GM21528 (cell line): ENCODE measurements at regions not wholly inside any gene's neighbourhood (a gene's known extent, or its start where the extent isn't known, plus 50 kb on each side); places are given as distances from the start of the nearest gene placed in this dataset.

ENCODE experiments used
- ATAC-seq: cut with Tn5 transposase; IDR thresholded peaks from one replicate; pipeline ENCODE4 v1.9.1; 2021; ENCODE audit warnings: mild to moderate bottlenecking, moderate library complexity; ENCODE audit not compliant: unreplicated experiment, low FRiP score

DNA sequence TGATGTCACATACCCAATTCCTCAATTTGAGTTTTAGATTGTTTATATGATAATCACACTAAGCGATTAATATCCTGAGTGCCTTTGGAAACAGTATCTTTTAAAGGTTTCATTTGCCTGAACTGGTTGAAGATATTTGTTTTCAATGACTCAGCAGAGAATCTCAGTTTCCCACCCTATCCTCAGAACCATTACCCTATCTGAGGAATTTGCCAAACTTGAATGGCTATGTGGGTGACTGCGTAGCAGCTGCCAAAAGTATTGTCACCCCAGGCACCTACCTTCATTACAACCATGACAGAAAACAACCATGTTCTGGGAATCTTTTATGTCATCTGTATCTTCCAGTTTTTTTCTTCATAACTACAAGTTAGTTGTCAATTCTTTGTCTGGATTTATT is 440.1 kb upstream of the NBEA start:
- no peak for ATAC-seq

DNA sequence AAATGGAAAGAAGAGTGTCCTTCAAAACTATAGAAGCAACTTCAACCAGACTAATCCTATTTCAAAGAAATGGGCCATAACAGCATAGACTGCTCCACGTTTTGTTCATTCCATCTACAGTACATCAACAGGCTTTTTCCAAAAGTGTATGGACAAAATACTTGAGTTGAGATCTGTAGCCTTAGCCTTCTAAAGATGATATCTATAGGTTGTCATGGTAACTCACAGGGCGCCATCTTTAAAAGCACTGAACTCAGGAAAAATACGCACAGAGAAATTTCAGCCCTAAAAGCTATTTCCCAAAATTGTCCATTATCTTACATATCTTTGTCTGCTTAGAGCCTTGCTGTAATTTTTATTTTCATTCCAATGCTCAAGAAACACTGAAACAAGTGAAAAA is 439.4 kb upstream of the NBEA start:
- no peak for ATAC-seq

DNA sequence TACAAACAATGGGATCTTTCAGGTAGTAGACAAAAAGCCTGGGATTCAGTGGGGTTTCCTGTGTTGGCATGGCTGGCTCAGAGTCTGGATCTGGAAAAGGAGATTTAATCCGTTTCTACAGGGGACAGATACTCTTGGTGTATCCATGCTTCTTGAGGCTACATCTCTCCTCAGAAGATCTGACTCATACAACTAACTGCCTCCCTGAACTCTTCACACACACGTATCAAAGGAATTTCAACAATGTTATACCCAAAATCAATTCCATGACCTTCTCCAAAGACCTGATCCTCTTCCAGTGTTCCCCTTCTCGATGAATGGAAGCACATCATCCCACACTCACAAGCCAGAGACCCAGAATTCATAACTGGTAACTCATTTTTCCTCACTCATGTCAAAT is 435.3 kb upstream of the NBEA start:
- no peak for ATAC-seq

DNA sequence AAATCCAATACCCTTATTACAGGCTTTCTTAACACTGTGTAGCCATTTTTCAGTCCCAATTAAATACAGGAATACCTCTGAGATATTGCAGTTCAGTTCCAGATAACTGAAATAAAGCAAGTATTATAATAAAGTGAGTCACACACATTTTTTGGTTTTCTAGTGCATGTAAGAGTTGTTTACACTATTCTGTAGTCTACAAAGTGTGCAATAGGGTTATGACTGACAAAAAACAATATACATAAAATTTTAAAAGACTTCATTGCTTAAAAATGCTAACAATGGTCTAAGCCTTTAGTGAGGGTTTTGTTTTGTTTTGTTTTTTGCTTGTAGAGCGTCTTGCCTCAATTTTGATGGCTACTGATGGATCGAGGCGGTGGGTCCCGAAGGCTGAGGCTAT is 434.4 kb upstream of the NBEA start:
- ATAC-seq = no peak

DNA sequence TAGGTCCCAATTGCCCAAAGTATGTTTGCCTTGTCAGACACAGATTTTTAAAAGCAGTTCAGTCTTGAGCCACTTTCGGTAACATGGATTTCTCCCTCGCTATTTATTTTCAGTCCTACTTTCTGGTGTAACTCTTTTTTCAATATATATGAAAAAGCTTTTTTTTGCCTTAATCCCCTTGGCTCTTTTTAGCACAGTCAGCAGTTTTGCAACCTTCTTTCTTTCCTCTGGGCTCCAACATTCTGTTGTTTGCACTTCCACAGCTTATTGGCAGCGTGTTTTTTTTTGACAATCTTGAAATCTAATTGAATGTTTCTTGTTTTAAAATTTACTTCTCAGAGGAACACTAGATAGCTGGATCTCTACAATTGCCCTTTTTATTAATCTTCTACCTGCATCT is 429.3 kb upstream of the NBEA start:
- no peak for ATAC-seq

DNA sequence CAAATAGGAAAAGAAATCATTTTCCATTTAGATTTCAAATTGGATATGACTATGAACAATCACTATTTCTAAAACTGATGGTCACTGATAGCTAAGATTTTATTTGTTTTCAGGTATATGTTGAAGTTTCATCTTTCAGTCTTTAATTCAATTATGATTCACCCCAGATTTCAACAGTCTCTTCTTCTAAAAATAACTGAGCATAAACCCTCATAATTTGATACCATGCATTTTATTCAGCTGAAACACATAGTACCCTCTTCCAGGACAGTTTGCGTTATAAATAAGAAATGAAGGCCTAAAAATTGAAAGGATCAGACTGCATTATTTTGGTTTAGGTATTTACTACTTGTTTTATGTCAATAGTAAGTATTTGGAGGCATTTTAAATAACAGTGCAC is 428.5 kb upstream of the NBEA start:
- no peak for ATAC-seq

DNA sequence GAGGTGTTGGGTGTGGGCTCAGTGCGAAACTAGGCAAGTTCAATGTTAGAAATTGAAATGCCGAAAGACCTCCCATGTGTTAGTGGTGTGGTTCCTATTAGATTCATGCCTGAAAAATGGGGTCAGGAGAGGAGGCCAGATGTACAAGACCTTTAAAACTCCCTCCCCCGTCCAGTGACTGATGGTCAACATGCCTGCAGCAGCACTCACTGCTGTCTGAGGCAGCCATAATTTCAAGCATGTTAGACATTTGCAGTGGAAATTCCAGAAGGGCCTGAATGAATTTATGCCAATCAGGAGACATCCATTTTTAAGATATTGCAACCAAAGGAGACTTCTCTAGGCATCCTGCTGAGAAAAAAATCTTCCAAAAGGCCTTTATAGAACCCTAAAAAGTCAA is 426.9 kb upstream of the NBEA start:
- no peak for ATAC-seq

DNA sequence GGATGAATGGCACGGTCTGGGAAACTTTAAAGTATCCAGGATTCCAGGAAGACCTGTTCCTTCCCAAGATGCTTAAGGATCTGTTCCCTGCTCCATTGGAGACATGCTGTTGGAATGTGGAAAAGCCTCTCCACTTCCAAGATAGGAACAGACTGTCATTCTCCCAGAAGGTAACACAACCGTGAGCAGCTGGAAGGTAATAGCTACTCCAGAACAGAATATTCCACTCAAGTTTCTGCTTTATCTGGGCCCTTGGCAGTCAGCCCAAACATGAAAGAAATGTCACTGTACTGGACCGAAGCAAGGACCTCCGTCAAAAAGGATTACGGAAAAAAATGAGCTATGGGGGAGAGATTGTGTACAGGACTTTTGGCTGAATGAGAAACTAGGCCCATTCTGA is 420.9 kb upstream of the NBEA start:
- ATAC-seq = no peak

DNA sequence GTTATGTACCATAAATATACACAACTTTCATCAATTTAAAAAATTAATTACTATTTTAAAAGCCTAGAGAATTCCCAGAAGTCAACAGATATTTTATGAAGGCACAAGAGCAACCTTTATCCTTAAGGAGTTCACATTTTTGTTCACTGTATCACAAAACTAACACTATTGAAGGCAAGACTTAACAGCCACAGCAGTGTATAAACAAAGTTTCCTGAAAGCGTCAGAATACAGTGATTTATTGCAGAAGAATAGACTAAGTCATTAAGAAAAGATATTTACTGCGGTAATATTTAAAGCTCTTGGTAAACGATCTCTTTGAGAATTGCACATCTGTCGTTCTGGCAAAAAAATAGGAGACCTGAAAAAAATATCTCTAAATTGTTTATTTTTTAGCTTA is 419.3 kb upstream of the NBEA start:
- ATAC-seq = no peak

DNA sequence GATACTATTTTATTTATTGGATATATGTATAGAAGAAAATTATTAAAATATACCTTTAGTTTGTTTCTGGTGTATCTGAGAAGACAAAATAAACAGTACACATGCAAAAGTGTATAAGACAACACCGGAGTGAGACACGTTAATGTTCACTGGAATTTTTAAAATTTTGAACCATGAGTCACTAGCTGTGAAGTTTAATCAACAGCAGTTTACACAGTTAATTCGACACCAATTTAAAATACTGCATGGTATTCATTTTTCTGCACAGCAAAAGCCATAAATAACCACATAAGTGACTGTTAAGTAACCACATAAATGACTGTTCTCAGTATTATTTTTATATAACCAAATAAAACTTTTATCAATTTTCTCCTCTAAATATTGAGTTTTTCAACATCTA is 418.7 kb upstream of the NBEA start:
- no peak for ATAC-seq

DNA sequence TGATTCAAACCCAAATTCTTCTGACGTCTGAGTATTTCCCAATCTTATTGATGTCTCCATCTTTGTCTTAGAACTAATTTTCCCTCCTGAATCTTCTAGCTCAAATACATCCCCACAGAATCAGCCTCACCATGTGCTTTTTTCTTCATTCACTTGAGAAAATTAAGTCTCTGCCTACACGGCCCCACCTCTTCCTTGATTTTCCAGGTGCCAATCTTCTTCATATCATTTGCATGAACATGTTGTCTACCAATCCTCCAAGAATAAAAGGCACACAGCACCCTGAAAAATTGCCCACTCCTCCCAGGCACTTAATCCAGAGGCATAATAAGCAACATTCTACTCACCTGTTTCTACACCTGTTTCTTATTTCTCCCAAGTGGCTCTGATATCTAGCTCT is 408.1 kb upstream of the NBEA start:
- ATAC-seq = no peak

DNA sequence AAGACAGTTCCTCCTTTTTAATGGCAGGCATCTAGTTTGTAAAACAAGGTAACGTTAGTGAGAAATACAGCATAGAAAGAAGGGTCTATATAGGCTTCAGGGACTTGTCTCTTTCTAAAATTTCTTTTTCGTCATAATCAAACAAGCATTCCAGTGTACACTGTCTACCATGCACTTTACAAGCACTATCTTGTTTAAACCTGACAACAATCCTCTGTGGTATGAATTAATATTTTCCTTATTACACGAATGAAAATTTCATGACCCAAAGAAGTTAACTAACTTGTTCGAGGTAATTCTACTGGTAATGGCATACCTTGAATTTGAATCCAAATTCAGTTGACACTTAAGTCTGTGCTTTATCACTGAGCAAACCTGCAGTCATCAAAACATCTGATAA is 399.7 kb upstream of the NBEA start:
- ATAC-seq = no peak

DNA sequence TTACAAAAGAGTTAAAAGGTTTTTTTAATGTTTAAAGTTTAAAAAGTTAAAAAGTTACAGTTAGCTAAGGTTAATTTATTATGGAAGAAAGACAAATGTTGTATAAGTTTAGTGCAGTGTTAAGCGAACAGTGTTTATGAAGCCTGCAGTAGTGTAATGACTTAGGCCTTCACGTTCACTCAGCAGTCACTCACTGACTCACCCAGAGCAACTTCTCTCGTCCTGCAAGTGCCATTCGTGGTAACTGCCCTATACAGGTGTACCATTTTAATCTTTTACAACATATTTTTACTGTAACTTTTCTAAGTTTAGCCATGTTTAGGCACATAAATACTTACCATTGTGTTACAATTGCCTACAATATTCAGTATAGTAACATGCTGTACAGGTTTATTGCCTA is 398.2 kb upstream of the NBEA start:
- no peak for ATAC-seq

DNA sequence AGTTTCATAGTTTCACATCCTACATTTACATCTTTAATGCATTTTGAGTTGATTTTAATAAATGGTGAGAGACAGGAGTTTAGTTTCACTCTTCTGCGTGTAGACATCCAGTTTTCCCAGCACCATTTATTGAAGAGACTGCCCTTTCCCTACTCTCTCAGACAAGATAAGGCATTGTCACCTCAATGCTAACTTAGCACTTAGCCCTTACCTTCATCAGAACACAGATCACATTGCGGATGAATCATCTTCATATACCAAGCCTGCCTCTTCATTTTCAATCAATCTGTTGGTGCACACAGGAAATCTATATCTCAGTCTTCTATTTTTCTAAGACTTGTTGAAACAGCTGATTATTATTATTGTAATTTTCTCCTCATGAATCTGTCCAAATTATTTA is 396.6 kb upstream of the NBEA start:
- no peak for ATAC-seq

DNA sequence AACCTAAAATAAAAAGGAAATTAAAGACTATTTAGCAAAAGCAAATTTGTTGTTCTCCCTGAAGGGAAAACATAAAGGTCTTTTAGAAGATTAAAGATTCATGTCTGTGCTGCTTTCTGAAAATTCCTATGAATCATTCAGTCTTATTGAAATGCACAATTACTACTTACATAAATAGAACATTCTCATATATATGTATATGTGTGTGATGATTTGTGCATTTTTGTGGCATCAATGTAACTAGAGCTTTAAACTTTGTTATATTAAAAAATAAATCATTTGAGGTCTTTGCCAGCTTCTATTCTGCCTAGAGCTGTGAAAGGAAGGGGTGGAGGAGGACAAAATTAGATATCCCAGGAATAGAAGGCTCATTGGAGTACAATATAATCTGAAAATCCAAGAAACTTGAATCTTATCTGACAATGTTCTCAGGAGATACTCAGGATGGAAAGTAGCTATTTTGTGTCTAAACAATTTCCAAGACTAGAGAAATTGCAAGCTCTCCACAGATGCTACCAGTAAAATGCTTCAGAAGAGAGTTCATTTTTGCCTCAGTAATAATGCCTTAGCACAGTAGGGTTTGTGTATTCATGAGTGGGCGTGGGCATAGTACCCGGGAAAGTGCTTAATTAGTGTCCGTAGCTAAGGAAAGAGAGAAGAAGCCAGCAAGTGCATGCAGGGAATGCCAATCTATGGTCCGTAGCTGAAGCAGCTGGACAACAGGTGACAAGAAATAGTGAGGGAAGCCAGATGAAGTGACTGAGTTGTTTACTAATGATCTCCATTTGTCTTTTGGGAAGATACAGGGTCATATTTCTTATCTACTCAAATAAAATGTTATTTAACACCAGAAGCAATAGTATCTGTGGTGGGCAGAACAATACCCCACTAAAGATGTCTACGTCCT is 395.5 kb upstream of the NBEA start:
- no peak for ATAC-seq

DNA sequence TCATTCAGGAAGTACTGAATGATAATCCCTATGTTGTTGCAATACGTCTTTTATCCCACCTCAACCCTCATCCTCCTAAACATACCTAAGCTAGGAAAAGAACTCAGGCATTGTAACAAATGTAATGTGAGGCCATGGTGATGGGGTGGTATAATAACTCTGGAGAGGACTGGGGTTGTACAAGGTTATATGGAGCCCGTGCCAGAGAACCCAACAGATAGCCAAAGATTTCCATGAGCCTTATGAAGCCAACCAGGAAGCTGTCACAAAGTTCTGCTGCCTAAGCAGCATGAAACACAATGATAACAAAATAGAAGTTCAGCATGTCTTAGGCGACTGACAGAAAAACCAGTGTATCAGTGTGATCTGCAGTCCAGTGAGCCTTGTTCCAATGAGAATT is 394.1 kb upstream of the NBEA start:
- no peak for ATAC-seq

DNA sequence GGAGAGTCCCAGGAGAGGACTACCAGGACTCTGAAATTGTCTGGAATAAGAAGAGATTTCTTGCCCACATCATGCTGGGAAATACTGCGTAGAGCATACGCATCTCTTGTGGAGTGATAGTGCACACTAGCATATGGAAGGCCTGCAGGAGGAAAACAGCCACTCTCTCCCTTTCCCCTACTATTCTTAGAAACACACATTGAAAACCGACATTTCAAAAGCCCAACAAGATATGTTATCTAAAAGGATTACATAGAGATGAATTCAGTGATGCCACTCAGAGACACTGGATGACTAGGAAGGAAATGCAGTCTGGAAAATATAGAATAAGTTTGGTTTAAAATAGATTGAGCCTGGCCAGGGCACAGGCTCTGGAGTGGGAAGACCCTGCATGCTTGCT is 388.7 kb upstream of the NBEA start:
- no peak for ATAC-seq

DNA sequence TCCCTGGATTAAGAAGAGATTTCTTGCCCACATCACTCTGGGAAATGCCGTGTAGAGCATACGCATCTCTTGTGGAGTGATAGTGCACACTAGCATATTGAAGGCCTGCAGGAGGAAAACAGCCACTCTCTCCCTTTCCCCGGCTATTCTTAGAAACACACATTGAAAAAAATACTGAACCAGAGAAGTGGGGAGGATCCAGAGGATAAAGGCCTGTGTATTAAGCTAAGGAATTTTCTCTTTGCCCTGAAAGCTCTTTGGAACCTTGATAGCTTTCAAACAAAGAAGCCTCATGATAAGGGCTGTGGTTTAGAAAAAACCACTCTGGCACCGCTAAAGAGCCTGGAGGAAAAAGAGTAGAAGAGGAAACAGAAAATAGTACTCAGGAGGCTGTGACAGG is 386.1 kb upstream of the NBEA start:
- no peak for ATAC-seq

DNA sequence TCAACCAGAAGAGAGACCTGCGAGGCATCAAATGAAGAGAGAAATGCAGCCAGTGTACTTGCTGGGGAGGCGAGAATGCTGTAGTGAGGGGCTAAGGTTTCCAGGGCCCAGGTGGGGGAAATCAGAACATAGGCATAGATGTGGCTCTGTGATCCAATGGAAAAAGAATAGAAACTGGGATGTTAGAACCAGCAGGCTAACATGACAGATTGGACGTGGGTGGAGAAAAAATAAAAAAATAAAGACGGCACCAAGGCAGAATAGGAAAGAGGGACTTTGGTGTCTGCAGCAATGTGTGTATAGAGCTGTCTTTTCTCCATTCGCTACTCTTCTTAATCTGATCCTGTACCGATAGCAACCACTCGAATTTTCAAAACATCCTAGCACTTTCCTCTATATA is 381.0 kb upstream of the NBEA start:
- ATAC-seq = no peak

DNA sequence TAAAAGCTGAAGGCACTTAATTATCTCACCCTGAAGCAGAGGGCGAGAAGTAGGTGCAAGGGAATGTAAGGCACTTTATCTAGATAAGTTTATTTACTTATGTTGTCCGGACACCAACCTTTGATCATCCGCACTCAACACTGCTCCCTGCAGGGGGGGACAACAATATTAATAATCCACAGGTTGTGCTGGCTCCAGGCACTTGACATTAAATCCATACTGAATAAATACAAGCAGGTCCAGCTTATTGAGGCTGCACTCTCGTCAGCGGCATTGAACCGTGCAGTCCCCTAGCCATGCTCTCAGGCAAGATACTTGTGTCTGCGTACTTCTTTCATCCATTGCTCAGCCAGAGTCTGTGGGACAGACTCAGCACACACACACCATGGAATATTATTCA is 374.5 kb upstream of the NBEA start:
- ATAC-seq = no peak

DNA sequence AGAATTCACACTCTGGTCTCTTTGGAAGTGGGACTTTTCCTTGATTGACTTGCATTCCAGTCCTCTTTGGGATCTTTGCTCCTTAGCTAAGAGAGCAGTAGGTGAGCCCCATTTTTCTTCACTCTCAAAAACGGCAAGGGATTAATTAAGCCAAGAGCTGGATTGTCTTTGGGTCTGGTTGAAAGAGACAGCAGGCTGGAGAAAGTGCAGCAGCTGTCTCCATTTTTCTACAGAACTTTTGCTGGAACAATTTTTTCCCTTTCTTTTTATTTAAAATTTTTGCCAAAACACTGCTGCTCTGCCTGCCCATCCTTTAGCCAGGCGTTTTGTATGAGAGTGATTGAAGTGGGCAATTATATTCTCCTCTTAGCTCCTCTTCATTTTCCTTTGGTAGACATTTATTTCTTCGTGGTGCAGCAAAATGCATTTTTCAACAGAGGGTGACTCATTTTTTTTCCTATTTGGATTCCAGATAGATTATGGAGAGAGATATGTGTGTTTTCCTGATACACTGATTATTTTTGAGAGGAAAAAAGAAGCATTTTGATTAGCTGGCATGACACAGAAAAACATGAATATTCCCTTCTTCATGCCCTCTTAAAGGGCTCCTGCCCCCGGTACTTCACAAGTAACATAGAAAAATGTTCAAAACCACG is 371.2 kb upstream of the NBEA start:
- no peak for ATAC-seq

DNA sequence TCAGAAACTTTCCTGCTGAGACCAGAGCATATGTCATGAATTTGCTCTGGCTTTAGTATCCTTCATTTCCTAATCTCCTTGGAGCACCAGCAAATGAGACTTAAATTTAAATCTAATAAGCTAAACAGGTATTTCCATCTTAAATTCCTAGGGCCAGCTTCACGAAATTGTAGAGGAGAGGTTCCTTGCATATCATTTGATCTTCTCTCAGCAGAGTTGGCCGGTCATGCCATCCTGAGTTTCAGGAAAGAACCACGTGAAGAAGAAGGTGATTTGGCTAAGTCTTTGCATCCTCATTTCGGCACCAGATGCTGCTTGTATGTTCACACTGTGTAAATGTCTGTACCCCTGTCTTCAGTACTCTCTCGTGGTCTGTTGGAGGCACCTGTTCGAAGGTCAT is 370.4 kb upstream of the NBEA start:
- no peak for ATAC-seq
